ENCODE measurements at regions not wholly inside any gene's neighbourhood (a gene's known extent, or its start where the extent isn't known, plus 50 kb on each side); places are given as distances from the start of the nearest gene placed in this dataset.

DNA sequence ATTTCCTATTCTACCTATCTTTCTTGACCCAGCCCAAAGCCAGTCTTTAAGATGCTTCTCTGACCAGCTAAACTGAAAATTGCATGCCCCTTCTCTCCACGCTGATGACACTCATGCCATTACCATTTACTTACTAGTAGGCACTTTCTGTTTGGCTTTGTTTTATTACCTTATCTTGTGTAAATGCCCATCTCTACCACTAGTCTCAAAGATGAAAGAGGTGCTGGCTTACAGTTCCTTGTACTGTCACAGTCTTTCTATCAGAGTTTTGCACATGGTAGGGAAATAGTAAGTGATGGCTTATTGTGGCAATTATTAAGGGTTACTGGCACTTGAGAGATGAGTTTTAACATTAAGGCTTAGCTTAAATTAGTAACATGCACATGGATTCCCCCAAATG, 352.1 kb downstream of the RBM43 start:
- no peaks in the 10 kb centered on the region for H3K9me3 ChIP-seq

DNA sequence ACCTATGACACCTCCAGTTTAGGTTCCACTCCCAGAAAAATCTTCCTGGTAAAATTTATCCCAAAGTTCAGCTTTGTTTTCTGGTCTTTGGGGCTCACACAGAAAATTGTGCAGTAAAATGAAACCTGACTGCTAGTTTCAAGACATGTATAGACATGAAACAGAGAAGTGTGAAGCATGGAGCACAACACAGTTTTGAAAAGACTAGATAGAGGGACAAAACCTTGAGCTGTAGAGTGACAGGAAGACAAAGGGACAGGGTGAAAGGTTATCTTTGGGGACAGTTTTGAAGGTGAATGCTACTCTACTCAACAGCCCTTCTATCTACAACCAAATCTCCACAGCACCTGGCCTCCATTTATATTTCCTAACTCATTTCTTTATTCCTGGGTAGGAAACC, 352.6 kb downstream of the RBM43 start:
- Histone ChIP-seq H3K36me3 (ENCODE audit: insufficient read depth in 1 of 2, low read depth in 1 of 2) (no peaks in the 10 kb centered on the region), H3K27ac (no peak overlapping the region), H3K9me3 (no peaks in the 10 kb centered on the region), H3K27me3 (ENCODE audit: insufficient read depth in 3 of 3, low read length in 2 of 3) (no peaks in the 10 kb centered on the region), H3K4me1 (no peaks in the 10 kb centered on the region), H3K4me3 (no peak overlapping the region)
- intact Hi-C loops (cut with DNase I) = no loop called here
- TF ChIP-seq, protein P1, sequence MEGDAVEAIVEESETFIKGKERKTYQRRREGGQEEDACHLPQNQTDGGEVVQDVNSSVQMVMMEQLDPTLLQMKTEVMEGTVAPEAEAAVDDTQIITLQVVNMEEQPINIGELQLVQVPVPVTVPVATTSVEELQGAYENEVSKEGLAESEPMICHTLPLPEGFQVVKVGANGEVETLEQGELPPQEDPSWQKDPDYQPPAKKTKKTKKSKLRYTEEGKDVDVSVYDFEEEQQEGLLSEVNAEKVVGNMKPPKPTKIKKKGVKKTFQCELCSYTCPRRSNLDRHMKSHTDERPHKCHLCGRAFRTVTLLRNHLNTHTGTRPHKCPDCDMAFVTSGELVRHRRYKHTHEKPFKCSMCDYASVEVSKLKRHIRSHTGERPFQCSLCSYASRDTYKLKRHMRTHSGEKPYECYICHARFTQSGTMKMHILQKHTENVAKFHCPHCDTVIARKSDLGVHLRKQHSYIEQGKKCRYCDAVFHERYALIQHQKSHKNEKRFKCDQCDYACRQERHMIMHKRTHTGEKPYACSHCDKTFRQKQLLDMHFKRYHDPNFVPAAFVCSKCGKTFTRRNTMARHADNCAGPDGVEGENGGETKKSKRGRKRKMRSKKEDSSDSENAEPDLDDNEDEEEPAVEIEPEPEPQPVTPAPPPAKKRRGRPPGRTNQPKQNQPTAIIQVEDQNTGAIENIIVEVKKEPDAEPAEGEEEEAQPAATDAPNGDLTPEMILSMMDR (IDR thresholded peaks at IDR 0.05) = no peak
- DNase-seq = no peak
- no peak for ATAC-seq

More for the DNA sequence above, 352.1 kb downstream of the RBM43 start:
- no peaks in the 10 kb centered on the region for H3K27me3 ChIP-seq (ENCODE audit: insufficient read depth in 3 of 3, low read length in 2 of 3)
- H3K4me3 ChIP-seq = no peak overlapping the region
- no peaks in the 10 kb centered on the region for H3K4me1 ChIP-seq
- WGBS, 3 donors = 82 to 96% (median 90%) methylated on average over 1 of the region's 1 CpG
- DNase-seq (no peak), ATAC-seq (no peak)
- no peaks in the 10 kb centered on the region for H3K36me3 ChIP-seq (ENCODE audit: insufficient read depth in 1 of 2, low read depth in 1 of 2)
- TF ChIP-seq, protein P1 (IDR thresholded peaks at IDR 0.05) = no peak
- intact Hi-C loops (cut with DNase I) = no loop called here
- H3K27ac ChIP-seq = no peak overlapping the region

DNA sequence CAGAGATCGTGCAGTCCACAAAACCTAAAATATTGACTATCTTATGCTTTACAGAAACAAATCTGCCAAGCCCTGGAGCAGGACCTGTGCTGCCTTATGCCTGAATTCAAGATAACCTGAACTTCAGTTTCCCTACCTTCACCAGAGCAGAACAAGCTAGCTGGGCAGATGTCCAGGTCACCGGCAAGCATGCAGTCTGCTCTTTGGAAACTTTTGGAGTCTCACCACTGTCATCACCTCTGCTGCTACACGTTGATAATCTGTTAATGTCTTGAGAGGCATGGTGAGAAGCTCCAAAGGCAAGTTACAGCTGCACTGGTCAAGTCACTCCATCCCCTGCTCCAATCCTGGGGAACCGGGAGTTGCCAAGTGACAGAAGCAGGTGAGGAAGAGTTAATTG, 354.2 kb downstream of the RBM43 start:
- no peak for ATAC-seq
- no peak for DNase-seq

DNA sequence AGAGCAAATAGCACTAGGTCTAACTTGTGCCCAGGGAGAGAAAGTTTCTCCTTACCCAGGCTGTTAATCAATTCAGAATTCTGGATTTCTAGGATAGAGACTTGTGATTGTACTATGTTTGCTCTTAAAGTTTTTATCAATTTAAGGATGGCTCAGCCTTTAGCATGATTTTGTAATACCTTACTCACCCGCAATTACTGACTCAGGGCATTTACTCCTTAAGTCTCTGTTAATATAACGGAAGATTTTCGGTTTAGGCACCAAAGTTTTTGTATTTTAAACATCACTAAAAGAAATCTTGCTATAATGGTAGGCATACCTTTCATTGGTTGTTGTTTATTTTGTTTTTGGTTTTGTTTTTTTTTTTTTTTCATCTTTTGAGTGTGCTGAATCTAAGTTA, 358.2 kb downstream of the RBM43 start:
- WGBS, 3 donors = 75 to 95% (median 94%) methylated on average over 3 of the region's 3 CpGs
- no peak for DNase-seq
- no peak overlapping the region for H3K27ac ChIP-seq
- no peaks in the 10 kb centered on the region for H3K9me3 ChIP-seq
- H3K36me3 ChIP-seq (ENCODE audit: insufficient read depth in 1 of 2, low read depth in 1 of 2) = no peaks in the 10 kb centered on the region
- no peak for ATAC-seq
- no peaks in the 10 kb centered on the region for H3K27me3 ChIP-seq (ENCODE audit: insufficient read depth in 3 of 3, low read length in 2 of 3)
- TF ChIP-seq, protein P1 (IDR thresholded peaks at IDR 0.05) = no peak
- intact Hi-C loops (cut with DNase I) = no loop called here
- no peaks in the 10 kb centered on the region for H3K4me1 ChIP-seq
- H3K4me3 ChIP-seq = no peak overlapping the region

More for the DNA sequence above, 354.2 kb downstream of the RBM43 start:
- WGBS, 3 donors = 49 to 55% (median 53%) methylated on average over 4 of the region's 4 CpGs
- Histone ChIP-seq H3K36me3 (ENCODE audit: insufficient read depth in 1 of 2, low read depth in 1 of 2) (no peaks in the 10 kb centered on the region), H3K9me3 (no peaks in the 10 kb centered on the region), H3K27ac (no peak overlapping the region), H3K4me1 (no peaks in the 10 kb centered on the region), H3K4me3 (no peak overlapping the region), H3K27me3 (ENCODE audit: insufficient read depth in 3 of 3, low read length in 2 of 3) (no peaks in the 10 kb centered on the region)
- TF ChIP-seq, protein P1 (IDR thresholded peaks at IDR 0.05) = no peak
- intact Hi-C loops (cut with DNase I) = no loop called here

DNA sequence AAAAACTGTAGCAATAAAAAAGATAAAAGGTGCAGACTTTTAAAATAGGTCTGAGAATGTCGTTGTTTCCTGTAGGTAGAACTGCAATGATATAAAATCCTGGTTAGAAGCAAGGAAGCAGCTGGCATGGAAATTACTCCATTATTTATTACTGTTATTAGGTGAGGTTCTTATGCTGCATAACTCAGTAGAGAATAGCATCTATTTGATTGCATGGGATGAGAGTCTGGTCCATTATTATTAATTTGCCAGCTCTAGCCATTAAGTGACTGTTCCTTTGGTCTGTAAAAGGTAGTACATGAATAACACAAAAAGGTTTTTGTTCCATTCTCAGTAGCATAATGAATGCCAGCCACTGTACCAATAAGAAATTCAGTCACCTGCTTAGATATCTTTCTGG, 358.6 kb downstream of the RBM43 start:
- DNase-seq (no peak), ATAC-seq (no peak)
- 41 to 50% (median 46%) methylated on average over 1 of the region's 1 CpG for WGBS, 3 donors
- intact Hi-C loops (cut with DNase I) = no loop called here
- no peaks in the 10 kb centered on the region for H3K27me3 ChIP-seq (ENCODE audit: insufficient read depth in 3 of 3, low read length in 2 of 3)
- no peaks in the 10 kb centered on the region for H3K36me3 ChIP-seq (ENCODE audit: insufficient read depth in 1 of 2, low read depth in 1 of 2)
- H3K4me1 ChIP-seq = no peaks in the 10 kb centered on the region
- no peak overlapping the region for H3K27ac ChIP-seq
- H3K4me3 ChIP-seq = no peak overlapping the region
- no peaks in the 10 kb centered on the region for H3K9me3 ChIP-seq
- TF ChIP-seq, protein P1 (IDR thresholded peaks at IDR 0.05) = no peak
